Ascending aorta (tissue), 2 donors: ENCODE measurements at regions not wholly inside any gene's neighbourhood (a gene's known extent, or its start where the extent isn't known, plus 50 kb on each side); places are given as distances from the start of the nearest gene placed in this dataset.
"Not testable (repeated sequence)": the region's sequence is repeated elsewhere in the genome, so short reads cannot be mapped to it uniquely, and the experiment has no call there.

Experiments used
- DNase-seq, 2 donors: peaks; one replicate each; pipeline ENCODE4 v3.0.0-alpha.2; 2019; ENCODE audit warnings: low spot score in 2 of 2
- H3K27ac ChIP-seq, 2 donors: fragments of 200-600 bp; sonication (generic); one replicate each; pipeline ENCODE4 v1.5.1; 2016 to 2017; ENCODE audit warnings: mild to moderate bottlenecking in 1 of 2
- H3K27me3 ChIP-seq: fragments of 200-600 bp; sonication (generic); one replicate; pipeline ENCODE4 v1.5.1; 2017
- H3K36me3 ChIP-seq, 2 donors: fragments of 200-600 bp; sonication (generic); one replicate each; pipeline ENCODE4 v1.5.1; 2016
- H3K4me1 ChIP-seq, 2 donors: fragments of 200-600 bp; sonication (generic); one replicate each; pipeline ENCODE4 v1.5.1; 2016 to 2017; ENCODE audit warnings: mild to moderate bottlenecking in 1 of 2
- H3K4me3 ChIP-seq, 2 donors: fragments of 200-600 bp; sonication (generic); one replicate each; pipeline ENCODE4 v1.5.1; 2016 to 2017; ENCODE audit warnings: mild to moderate bottlenecking in 1 of 2
- H3K9me3 ChIP-seq, 2 donors: fragments of 200-600 bp; sonication (generic); one replicate each; pipeline ENCODE4 v1.5.1; 2016
- CTCF ChIP-seq, 3 experiments: fragments of 200-600 bp in 2 of 3; fragments of 450-650 bp in 1 of 3; sonication (generic) in 2 of 3; IDR thresholded peaks; one replicate each; pipeline ENCODE4 v1.5.1; 2016 to 2019; ENCODE audit warnings: antibody characterized with exemption in 3 of 3, mild to moderate bottlenecking in 1 of 3, moderate library complexity in 1 of 3
- intact Hi-C: fragments of 100-400 bp; cut with DNase I; formaldehyde crosslinking; loops from one replicate; pipeline ENCODE4 v1.15.1; 2023

- Histone ChIP-seq H3K27ac (no peak overlapping the region), H3K27me3 (no peaks in the 10 kb centered on the region), H3K9me3 (no peaks in the 10 kb centered on the region), H3K4me1 (no peaks in the 10 kb centered on the region), H3K36me3 (no peaks in the 10 kb centered on the region), H3K4me3 (no peak overlapping the region)
- intact Hi-C loops = no loop called here
- no peak for TF ChIP-seq CTCF (IDR thresholded peaks at IDR 0.05)
- DNase-seq = no peak
Measured at GRCh38 chr3:80618295-80619256, 850.8 kb upstream of the ROBO1 start.

- Histone ChIP-seq H3K4me1 (no peaks in the 10 kb centered on the region), H3K27ac (no peak overlapping the region), H3K36me3 (no peaks in the 10 kb centered on the region), H3K27me3 (no peaks in the 10 kb centered on the region), H3K4me3 (no peak overlapping the region), H3K9me3 (no peaks in the 10 kb centered on the region)
- DNase-seq = no peak
- intact Hi-C loops = no loop called here
- no peak for TF ChIP-seq CTCF (IDR thresholded peaks at IDR 0.05)
Measured at GRCh38 chr3:80612366-80612765, 844.6 kb upstream of the ROBO1 start.

- H3K27ac ChIP-seq, H3K9me3 ChIP-seq, H3K4me1 ChIP-seq, DNase-seq, H3K27me3 ChIP-seq, intact Hi-C loops, H3K36me3 ChIP-seq, H3K4me3 ChIP-seq: not testable (repeated sequence)
Measured at GRCh38 chr3:80608072-80608471, 840.3 kb upstream of the ROBO1 start.

GRCh38 chr3:80606073-80606472, 838.3 kb upstream of the ROBO1 start:
- no peak overlapping the region for H3K27ac ChIP-seq
- no peaks in the 10 kb centered on the region for H3K4me1 ChIP-seq
- H3K9me3 ChIP-seq = no peaks in the 10 kb centered on the region
- H3K36me3 ChIP-seq = no peaks in the 10 kb centered on the region
- TF ChIP-seq CTCF (IDR thresholded peaks at IDR 0.05) = no peak
- H3K4me3 ChIP-seq = no peak overlapping the region
- intact Hi-C loops = no loop called here
- no peak for DNase-seq
- H3K27me3 ChIP-seq = no peaks in the 10 kb centered on the region

GRCh38 chr3:80601479-80601878, 833.7 kb upstream of the ROBO1 start:
- Histone ChIP-seq H3K27ac (no peak overlapping the region), H3K36me3 (no peaks in the 10 kb centered on the region), H3K9me3 (no peaks in the 10 kb centered on the region), H3K4me1 (no peaks in the 10 kb centered on the region), H3K27me3 (no peaks in the 10 kb centered on the region), H3K4me3 (no peak overlapping the region)
- intact Hi-C loops = no loop called here
- TF ChIP-seq CTCF (IDR thresholded peaks at IDR 0.05) = no peak
- DNase-seq = no peak

- no peak for DNase-seq
- no peak for TF ChIP-seq CTCF (IDR thresholded peaks at IDR 0.05)
- no peaks in the 10 kb centered on the region for H3K4me1 ChIP-seq
- H3K36me3 ChIP-seq = no peaks in the 10 kb centered on the region
- intact Hi-C loops = no loop called here
- no peaks in the 10 kb centered on the region for H3K9me3 ChIP-seq
- H3K4me3 ChIP-seq = no peak overlapping the region
- H3K27ac ChIP-seq = no peak overlapping the region
- no peaks in the 10 kb centered on the region for H3K27me3 ChIP-seq
Measured at GRCh38 chr3:80592792-80593191, 825.0 kb upstream of the ROBO1 start.
